GM21529 (cell line): ENCODE measurements at regions not wholly inside any gene's neighbourhood (a gene's known extent, or its start where the extent isn't known, plus 50 kb on each side); places are given as distances from the start of the nearest gene placed in this dataset.

Experiments
- ATAC-seq: cut with Tn5 transposase; IDR thresholded peaks from one replicate; pipeline ENCODE4 v1.9.1; 2021; ENCODE audit not compliant: unreplicated experiment

DNA sequence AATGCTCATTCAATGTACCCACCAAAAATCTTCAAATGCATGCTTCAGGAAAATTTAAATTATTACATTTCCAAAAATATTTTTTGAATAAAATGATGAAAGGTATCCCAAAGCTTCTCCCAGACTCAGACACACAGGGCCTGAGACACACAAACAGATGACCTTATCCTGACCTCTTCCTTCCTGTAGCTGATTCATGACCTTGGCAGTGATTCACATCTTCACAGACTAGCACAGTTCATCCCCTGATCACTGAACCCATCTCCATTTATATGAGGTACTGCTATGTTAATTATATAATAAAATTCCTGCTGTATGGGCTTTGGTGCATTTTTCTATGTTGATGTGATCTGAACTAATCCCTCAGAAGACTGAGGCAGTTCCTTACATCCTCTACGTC is 265.0 kb upstream of the GLI3 start:
- no peak for ATAC-seq

DNA sequence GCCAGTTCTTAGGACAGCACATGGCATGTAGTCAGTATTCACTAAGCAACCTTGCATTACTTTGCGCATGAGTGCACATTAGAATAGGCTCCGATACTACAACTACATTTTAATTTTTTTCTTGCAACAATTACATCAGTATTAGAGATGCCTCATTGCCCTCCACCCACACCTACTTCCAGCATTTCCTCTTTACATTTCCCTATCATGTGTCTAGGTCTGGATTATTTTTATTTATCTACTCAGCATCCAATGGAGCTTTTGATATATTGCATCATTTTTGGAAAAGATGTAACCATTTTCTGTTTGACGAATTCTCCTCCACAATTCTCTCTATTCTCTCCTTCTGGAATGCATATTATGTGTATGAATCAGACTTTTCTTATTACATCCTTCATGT is 258.2 kb upstream of the GLI3 start:
- no peak for ATAC-seq

- no peak for ATAC-seq
These were observed 257.7 kb upstream of the GLI3 start for GRCh38 chr7:42494736-42495135.

GRCh38 chr7:42494199-42494710 is 257.2 kb upstream of the GLI3 start:
- no peak for ATAC-seq

- no peak for ATAC-seq
These were observed 256.6 kb upstream of the GLI3 start for GRCh38 chr7:42493436-42494198.

DNA sequence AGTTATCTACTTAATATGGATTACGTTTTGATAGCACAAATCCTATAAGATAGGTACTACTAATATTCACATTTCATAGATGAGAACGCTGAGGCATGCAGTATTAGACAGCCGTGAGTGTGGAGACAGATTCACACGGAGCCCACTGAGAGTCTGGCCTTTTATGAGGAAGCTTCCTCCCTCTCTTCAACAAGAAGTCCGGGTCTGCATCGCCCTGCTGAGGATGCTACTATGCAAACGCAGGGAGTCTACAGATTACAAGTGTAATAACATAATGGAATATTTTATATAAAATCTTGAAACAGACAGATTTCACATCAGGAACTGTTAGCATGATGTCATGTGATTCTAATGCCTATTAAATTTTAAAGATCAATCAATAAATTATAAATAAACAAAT is 255.9 kb upstream of the GLI3 start:
- ATAC-seq = no peak

GRCh38 chr7:42491106-42491505 is 254.1 kb upstream of the GLI3 start:
- ATAC-seq = no peak

- no peak for ATAC-seq
These were observed 252.3 kb upstream of the GLI3 start for GRCh38 chr7:42489299-42489698.

- no peak for ATAC-seq
These were observed 248.3 kb upstream of the GLI3 start for GRCh38 chr7:42485301-42485766.

GRCh38 chr7:42483886-42484285 is 246.9 kb upstream of the GLI3 start:
- no peak for ATAC-seq

DNA sequence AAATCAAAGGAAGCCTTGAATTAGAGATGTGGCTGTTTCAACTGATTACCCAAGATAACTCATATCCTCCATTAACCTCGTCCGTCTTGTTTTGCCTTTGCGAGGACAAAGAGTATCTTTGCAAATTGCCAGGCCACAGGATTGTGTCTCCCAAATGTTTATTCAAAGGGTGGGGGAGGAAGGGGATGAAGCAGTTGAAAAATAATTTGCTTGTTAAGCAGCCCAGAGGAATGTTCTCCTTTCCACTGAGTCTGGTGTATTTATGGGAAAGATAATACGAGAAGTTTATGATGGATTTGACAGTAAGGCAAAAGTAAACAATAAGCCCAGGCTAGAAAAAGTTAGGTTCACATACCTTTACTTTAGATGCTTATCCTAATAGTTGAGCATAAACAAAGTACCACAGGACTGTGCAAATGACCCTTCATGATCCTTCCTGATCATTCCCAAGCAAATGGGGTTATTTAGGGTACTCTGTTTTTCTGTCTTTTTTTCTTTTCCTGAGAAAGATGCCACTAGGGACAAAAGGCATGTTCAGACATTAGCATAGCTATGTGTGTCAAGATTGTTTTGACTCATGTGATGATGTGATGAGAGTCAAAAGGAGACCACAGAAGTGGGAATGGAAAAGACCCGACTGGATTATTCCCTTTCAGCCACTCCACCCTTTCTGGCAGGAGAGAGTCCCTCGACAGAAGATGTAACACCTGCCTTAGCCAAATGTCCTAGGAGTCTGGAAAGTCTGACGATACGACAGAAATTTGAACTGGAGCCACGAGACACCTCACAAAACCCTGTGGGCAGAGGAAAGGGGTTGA is 243.0 kb upstream of the GLI3 start:
- no peak for ATAC-seq

DNA sequence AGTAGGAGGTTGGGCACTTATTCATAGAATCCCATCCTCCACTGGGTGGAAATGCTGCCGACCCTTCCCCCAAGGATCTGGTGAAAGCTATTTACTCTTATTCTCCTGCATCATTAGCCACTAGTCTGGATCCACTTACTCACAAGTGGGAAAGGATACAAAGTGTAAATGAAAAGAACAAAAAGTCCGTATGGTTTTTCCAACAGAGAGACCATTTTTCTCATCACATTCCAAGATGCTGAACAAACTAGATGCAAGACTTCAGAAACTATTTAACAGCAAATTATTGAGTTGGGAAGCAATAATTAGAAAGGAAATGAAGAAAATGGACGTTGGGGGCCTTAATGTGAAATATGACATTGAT is 242.4 kb upstream of the GLI3 start:
- ATAC-seq = no peak

GRCh38 chr7:42478717-42479116 is 241.7 kb upstream of the GLI3 start:
- ATAC-seq = no peak

DNA sequence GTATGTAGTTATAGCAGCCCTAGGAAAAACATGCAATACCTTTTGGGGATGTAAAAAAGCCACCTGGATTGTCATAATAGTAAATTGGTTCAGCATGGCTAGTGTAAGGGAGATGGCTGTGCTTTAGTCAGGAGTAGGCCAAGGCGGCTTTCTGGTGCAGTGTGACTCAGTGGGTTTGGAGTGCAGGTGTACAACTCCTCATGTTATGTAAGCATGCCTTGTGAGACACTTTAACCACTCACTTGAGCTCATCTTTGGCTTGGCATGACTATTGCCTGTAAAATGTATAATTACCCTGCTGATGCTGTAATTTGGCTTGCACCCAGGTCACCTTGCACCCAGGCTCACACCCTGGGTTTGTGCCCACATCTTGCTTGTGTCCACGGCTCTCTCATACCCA is 239.2 kb upstream of the GLI3 start:
- ATAC-seq = no peak

GRCh38 chr7:42475082-42475481 is 238.1 kb upstream of the GLI3 start:
- ATAC-seq = no peak

- ATAC-seq = no peak
These were observed 236.1 kb upstream of the GLI3 start for GRCh38 chr7:42473099-42473498.

GRCh38 chr7:42471573-42472174 is 234.7 kb upstream of the GLI3 start:
- ATAC-seq = peak; percentile 51

- no peak for ATAC-seq
These were observed 232.3 kb upstream of the GLI3 start for GRCh38 chr7:42469341-42469740.

- no peak for ATAC-seq
These were observed 231.5 kb upstream of the GLI3 start for GRCh38 chr7:42468471-42468870.

GRCh38 chr7:42461537-42461936 is 224.5 kb upstream of the GLI3 start:
- no peak for ATAC-seq

- ATAC-seq = no peak
These were observed 223.9 kb upstream of the GLI3 start for GRCh38 chr7:42460933-42461332.

DNA sequence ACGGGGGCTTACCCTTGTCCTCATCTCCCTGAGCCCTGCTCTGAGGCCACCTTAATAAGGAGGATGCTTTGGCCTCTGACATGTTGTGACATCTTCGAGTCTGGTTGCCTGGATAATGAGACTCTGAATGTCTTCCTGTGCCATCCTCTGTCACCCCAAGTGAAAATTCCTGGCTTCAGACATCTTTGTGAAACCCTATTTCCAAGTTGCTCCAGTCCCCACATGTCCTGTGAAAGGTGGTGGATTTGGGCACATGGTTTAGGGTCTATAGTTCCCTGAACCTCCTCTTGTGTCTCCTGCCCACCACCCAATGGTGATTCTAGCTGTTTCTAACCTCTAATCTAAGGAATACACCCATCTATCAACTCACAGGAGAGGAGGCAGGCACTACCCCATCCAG is 223.1 kb upstream of the GLI3 start:
- ATAC-seq = no peak
